ENCODE measurements at regions not wholly inside any gene's neighbourhood (a gene's known extent, or its start where the extent isn't known, plus 50 kb on each side); places are given as distances from the start of the nearest gene placed in this dataset.
"Not testable (repeated sequence)": the region's sequence is repeated elsewhere in the genome, so short reads cannot be mapped to it uniquely, and the experiment has no call there.

DNA sequence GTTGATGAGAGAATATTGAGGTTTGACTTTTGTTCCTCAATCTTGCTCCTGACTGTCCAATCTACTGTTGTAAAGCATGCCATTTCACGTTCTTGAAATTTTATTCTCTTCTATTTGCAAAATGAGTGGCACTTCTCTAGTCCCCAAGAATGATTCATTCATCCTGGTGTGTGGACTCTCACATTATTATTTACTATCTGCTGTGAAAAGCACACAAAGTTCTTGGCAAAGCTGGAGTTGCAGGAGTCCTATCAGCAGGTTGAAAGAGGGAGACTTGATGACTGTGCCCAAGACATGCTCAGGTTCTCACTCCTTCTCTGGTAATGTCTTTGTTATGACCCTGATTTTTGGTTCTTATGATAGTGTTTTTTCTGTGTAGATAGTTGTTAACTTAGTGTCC is 382.6 kb downstream of the DMRTA1 start:
- no peak for DNase-seq (ENCODE audit: low spot score)
- FAIRE-seq, result no peak

DNA sequence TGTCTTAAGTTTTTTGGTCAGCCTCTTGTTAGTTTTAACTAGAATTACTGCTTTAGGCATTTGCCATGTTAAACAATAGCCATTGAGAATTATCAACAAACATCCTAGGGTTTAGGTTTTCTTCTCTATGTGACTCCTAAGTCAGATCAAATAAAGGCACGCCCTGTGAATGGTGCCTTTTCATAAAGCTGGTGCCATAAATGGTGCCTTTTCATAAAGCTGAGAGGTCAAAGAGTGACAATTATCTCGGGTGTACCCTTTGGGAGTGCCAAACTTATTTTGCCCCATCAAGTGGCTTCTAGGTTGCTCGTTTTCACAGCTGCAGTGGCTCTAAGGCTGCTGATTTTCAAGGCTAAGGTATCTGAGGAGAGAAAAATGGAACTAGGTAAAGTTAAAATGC is 391.6 kb downstream of the DMRTA1 start:
- FAIRE-seq (no peak), DNase-seq (ENCODE audit: low spot score) (no peak)

GRCh38 chr9:22840641-22841040 is 394.0 kb downstream of the DMRTA1 start:
- DNase-seq (ENCODE audit: low spot score) (no peak), FAIRE-seq (no peak)

- not testable (repeated sequence) for DNase-seq (ENCODE audit: low spot score); FAIRE-seq
These were observed 398.6 kb downstream of the DMRTA1 start for GRCh38 chr9:22845243-22845642.

DNA sequence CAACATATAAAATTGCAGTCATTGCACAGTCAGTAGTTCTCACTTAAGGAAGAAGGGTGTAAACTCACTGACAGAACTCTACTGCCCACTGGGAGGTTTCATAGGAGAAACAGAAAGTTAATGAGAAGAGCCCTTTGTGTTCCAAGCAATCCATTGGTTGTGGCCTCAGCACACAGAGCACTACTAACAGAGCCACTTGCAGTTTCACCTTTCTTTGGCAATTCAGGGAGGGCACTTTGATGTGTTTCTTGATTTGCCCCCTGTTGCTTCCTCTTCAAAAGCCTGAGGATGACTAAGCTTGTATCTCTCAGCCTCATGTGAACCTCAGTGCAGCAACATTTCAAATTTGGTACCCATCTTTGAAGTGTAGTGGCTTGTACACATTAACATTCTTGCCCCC is 409.4 kb downstream of the DMRTA1 start:
- no peak for FAIRE-seq
- DNase-seq (ENCODE audit: low spot score), result no peak

DNA sequence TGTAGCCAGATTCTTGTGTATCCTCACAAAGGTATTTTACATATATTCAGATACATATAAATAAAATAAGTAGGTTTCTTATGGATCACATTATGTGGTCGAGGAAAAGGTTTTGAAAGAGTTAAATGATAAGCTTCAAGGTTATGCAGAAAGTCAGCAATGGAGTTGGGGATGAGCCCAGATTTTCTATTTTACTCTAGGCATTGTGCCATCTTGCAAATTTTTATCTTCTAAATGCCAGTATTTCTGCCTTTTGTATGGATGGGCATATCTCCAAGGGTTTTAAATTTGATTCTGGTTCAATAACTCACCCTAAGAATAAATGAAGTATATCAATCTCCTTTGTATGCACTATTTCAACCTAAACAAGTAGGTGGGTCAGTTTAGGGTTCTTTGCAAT is 410.7 kb downstream of the DMRTA1 start:
- DNase-seq (ENCODE audit: low spot score) (no peak), FAIRE-seq (no peak)

DNA sequence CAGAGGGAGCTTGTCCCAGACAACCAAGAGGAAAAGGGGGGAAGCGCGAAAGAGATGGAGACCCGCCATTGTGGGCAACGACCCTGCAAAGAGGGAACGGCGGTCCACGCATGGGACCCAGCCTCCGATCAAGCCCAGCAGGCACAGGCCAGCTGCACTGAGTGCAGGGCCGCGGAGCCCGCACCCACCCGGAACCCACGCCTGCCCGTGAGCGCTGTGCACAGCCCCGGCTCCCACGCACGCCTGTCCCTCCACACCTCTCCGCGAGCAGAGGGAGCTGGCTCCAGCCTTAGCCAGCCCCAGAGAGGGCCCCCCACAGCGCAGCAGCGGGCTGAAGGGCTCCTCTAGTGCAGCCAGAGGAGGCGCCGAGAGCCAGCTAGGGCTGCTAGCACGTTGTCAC is 416.5 kb downstream of the DMRTA1 start:
- no peak for FAIRE-seq

GRCh38 chr9:22863736-22864135 is 417.1 kb downstream of the DMRTA1 start:
- no peak for DNase-seq (ENCODE audit: low spot score)
- FAIRE-seq, result no peak

More for the DNA sequence above, 416.5 kb downstream of the DMRTA1 start:
- no peak for DNase-seq (ENCODE audit: low spot score)

DNA sequence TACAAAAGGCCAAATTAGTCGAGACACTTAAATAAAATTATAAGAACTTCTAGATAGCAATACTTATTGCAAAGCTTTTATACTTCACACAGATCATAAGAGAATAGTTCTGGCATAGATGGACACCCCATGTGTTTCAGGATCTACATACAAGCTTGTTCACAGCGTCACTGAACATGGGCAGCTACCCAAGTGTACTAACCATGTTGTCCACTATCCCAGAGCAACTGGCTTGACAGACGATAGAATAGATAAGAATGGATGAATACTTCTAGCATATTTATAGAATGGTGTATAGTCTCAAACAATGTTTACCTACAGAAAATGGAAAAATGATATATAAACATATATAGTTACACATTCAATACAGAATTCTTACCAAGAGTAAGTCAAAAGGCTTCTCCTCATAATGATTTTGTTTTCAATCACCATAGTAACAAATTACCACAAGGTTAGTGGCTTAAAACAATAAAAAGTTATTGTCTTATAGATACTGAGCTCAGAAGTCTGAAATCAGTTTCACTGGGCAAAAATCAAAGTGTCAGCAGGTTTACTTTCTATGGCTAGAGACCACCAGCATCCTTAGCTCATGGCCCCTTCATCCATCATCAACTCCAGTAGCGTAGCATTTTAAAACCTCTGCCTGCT is 446.7 kb downstream of the DMRTA1 start:
- DNase-seq (ENCODE audit: low spot score) (no peak), FAIRE-seq (no peak)

- no peak for FAIRE-seq
These were observed 452.0 kb downstream of the DMRTA1 start for GRCh38 chr9:22898591-22898990.

DNA sequence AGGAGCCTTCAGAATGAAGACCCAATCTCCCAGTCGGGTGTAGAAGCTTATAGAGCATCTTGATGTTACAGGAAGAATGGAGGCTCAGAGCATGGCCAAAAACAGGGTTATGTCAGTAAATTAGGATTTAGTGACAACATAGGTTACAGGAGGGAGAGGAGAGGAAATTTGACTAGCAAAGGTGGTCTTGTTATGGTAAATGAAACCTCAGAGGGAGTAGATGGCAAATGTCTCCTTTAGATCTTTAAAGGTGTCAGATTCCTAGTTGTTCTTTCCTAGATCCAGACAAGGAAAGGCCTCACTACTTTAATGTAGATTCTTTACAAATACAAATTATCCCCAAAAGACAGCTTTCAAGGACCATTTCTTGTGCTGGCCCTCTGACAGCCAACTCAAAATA is 465.0 kb downstream of the DMRTA1 start:
- FAIRE-seq, result no peak
- no peak for DNase-seq (ENCODE audit: low spot score)

More at GRCh38 chr9:22898591-22898990, 452.0 kb downstream of the DMRTA1 start:
- DNase-seq (ENCODE audit: low spot score), result no peak

DNA sequence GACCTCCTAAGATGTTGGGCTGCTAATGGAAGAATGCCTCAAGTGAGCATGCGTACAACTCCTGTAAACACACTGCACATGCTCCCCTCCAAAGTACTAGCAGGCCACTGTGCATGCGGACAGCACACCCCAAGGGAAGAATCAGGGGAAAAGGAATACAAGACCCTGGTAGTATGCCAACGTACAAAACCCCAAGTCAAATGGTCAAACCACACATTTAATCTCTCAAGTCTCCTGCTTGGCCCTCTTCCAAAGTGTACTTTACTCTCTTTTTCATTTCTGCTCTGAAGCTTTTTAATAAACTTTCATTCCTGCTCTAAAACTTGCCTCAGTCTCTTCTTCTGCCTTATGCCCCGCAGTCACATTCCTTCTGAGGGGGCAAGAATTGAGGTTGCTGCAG is 466.4 kb downstream of the DMRTA1 start:
- DNase-seq (ENCODE audit: low spot score) (no peak), FAIRE-seq (no peak)

GRCh38 chr9:22913518-22913917 is 466.9 kb downstream of the DMRTA1 start:
- FAIRE-seq (no peak), DNase-seq (ENCODE audit: low spot score) (no peak)

GRCh38 chr9:22916148-22916547 is 469.5 kb downstream of the DMRTA1 start:
- DNase-seq (ENCODE audit: low spot score) (no peak), FAIRE-seq (no peak)

- DNase-seq (ENCODE audit: low spot score) (no peak), FAIRE-seq (no peak)
These were observed 472.8 kb downstream of the DMRTA1 start for GRCh38 chr9:22919423-22919822.

DNA sequence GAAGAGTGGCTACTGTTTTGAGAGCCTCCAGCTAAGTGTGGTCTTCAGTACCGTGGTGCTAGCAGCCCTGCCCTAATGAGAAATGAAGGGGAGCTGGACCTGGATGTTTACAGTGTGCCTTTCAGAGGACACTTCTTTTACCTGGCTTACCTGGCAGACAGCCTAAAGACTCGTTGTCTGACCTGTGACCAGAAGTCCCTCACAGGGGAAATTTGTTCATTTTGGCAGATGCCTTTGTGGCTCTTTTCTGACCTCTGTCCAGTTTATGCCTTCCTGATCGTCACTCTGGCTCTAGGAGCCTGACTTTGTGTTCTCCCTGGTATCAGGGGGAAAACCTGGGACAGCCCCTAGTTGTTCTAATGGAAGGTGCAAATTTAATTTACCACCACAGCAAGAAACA is 475.1 kb downstream of the DMRTA1 start:
- DNase-seq (ENCODE audit: low spot score) (no peak), FAIRE-seq (no peak)

- no peak for FAIRE-seq
- no peak for DNase-seq (ENCODE audit: low spot score)
These were observed 475.6 kb downstream of the DMRTA1 start for GRCh38 chr9:22922222-22922621.

- DNase-seq (ENCODE audit: low spot score), result no peak
- no peak for FAIRE-seq
These were observed 507.9 kb downstream of the DMRTA1 start for GRCh38 chr9:22954550-22954949.

GRCh38 chr9:22954964-22955363 is 508.3 kb downstream of the DMRTA1 start:
- DNase-seq (ENCODE audit: low spot score) (no peak), FAIRE-seq (no peak)

DNA sequence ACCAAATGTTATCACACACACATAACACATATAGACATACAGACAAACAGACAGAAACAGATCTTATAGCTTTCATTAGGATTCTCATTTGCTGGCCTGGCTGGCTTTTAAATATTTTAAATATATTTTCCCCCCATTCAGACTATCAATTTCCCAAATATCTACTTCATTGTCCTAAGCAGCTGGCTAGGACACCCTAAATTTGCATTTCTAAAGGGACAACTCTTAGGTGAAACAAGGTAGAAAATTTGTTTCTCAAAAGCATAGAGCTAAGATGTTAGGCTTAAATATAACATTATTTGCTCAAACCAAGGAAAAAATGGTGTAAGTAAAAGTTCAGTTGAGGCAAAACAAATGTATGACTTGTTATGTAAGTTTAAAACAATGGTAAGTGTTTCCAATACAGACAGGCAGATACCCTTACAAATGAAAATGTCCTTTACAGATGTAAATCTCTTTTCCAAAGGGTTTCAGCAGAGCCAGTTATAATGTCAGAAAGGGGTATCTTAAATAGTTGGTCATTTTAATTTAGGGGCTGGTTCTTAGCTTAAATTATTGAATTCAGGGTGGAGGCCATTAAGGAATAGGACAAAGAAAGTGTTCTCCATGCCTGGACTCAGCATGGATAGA is 522.8 kb downstream of the DMRTA1 start:
- no peak for DNase-seq (ENCODE audit: low spot score)
- no peak for FAIRE-seq

DNA sequence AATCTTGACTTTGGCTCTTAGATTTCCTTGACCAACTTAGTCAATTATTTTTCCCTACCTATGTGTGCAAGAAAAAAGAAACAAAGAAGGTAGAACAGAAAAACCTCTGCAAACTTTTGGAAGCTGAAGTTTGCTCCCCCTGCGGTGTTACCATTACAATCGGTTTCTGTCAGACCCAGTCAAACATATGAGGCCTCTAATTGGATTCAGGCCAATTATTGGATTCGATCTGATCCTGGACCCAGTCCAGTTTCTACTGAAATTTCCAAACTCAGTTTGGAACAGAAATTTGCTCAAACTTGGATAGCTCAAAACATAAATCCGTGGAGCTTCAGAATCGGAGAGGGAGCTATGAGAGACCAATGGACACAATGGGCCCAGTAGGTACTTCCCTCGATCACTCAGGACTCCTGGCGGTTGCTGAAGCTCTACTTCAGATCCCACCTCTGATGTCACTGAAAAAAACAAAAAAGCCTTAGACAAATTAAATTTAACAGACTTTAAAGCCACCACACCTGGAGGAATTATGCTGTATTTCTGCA is 523.9 kb downstream of the DMRTA1 start:
- no peak for DNase-seq (ENCODE audit: low spot score)
- FAIRE-seq, result no peak

DNA sequence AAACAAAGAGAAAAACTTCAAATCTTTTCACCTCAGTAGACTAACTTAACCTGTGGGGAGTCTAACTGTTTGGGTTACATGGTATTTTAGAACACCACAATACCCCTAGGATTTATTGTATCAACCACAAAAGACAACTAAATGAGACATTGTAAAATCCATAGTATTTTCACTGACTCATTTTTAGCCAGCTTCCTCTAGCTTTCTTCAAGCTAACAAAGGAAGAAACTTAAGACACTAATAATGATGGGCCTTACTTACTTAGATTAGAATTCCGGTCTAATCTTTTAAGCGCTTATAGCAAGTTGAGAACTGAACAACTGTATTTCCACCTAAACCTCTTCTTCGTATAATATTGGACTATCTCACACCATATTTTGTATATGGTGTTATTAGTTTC is 529.3 kb downstream of the DMRTA1 start:
- DNase-seq (ENCODE audit: low spot score) (no peak), FAIRE-seq (no peak)

GRCh38 chr9:22976454-22976853 is 529.8 kb downstream of the DMRTA1 start:
- DNase-seq (ENCODE audit: low spot score), result no peak

More at GRCh38 chr9:22976454-22976853, 529.8 kb downstream of the DMRTA1 start:
- FAIRE-seq, result no peak

Data from urothelium cell line (cell line).